Activated CD4-positive, alpha-beta T cell treated with anti-CD3 and anti-CD28 coated beads, Interleukin-2, Interleukin-6, amounts not matched to agents 100 ng/mL and 50 ng/mL, durations not matched to agents 16 hours and 8 hours (primary cell): ENCODE measurements at regions not wholly inside any gene's neighbourhood (a gene's known extent, or its start where the extent isn't known, plus 50 kb on each side); places are given as distances from the start of the nearest gene placed in this dataset.

Source experiments
- DNase-seq: peaks from one replicate; pipeline ENCODE4 v3.0.0-alpha.2; 2020

DNA sequence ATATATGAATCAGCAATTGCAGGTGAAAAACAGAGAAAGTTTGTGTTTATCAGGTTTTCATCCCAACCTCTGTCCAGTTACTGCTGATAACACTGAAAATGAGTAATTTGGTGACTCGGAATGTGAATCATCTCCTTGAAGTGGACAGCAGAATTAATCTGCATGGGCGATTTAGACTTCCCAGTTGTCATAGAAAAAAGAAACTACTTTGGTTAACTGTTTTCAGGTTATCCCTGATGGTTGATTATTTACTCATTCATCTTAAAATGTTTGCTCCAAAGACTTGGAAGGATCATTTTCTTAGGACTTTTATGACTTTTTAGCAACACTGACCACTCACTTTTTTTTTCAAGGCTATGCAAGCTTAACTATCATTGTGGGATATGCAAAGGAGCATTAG lies 504.1 kb upstream of the ANKRD30A start:
- DNase-seq, result no peak

DNA sequence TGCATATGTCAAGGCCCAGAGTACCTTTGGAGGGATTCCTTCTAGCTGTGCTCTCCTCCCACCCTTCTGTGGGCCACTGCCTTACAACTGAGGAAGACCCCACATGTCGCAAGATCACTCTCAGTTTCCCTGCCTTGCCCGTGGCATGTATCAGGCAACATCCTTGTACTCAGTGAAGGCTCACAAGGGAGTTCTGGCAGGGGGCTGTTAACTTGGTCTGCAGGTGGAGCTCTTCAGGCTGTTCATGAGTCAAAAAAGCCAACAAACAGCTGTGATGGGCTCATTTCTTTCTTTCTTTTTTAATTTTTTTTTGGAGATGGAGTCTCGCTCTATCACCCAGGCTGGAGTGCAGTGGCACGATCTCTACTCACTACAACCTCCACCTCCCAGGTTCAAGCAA lies 513.0 kb upstream of the ANKRD30A start:
- DNase-seq, result no peak

DNA sequence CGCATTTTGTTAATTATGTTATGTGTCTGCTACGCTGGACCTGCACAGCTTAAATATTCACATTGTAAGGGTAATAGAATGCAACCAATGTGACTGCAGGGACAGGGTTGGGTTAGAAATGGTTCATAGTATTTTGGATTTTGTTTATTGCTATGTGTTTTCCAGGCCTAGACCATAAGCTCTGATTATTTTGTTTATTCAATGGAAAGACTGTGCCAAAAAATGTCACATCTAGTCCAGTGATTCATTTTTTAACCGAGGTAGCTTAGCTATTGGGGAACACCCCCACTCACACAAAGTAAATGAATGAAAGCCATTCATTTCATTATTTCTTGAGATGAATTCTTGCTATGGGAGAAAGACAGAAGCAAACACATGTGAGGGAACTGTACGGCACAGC lies 516.5 kb upstream of the ANKRD30A start:
- no peak for DNase-seq

DNA sequence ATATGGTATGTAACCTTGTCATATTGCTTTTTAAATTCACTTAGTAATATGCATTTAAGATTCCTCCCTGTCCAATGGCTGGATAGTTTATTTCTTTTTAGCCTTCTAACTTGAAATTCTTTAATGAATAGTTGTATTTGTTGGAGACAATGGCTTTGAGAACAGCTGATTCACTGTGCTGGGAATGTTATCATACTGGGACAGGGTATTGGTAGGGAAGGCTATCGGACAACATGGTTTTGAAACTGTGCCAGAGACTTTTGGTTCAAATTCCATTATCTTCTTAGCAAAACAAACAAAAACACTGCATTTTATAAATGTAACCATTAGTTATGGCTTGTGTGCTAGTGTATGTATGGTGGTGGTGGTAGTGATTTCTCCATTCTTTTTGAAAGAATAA lies 517.1 kb upstream of the ANKRD30A start:
- DNase-seq, result no peak

DNA sequence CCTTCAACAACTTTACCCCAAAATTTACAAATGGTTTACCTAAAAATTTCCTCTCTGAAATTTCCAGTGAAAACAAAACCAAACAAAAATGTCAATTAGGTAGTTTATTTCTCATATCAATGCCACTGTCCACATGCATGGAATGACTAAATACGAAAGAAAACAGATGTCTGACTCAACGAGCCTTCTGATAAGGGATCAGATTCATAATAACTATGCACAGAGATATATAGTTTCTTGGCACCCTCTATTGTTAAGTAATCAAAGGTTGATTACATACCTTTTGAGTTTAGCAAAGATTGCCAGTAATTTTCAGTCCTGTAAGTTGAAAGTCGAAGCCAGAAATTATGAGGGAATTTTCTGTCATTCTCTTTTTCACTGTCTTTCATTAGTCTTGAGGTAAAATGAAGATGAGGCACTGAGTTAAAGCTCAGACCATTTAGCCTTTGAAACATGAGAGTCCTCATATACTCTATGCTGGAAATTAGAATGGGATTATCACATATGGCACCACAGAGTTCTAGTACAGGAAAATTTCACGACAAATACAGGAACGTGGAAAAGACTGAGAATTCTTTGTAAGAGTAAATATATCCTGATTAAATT lies 519.1 kb upstream of the ANKRD30A start:
- no peak for DNase-seq

DNA sequence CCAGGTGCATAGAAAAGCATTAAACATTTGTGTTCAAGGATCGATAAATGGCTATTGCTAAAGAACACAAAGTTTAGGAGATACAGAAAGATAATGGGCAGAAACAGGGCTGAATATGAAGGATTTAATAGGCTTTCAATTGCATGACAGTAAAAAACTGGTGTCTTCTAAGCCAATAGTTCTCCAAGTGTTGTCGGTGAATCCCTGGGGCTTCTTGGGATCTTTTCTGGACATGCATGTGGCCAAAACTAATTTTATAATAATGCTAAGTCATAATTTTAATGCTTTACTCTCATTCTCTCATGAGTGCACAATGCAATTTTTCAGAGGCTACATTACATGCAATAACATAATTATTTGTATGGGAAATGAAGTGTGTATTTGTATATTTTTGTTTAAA lies 521.1 kb upstream of the ANKRD30A start:
- DNase-seq, result no peak

DNA sequence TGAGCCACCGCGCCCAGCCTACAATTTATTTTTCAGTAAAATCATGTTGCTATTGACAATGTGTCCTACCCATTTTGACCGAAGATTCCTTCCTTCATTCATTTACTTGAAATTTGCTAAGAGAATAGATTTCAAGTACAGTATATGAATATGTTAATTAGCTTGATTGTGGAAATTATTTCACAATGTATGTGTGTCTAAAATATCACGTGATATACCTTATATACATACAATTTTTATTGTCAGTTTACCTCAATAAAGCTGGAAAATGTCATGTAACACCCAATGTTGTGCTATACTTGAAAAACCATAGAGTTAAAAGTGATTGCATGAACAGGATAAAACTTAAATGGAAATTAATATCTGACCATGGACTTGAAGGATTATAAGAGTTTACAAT lies 521.7 kb upstream of the ANKRD30A start:
- no peak for DNase-seq

DNA sequence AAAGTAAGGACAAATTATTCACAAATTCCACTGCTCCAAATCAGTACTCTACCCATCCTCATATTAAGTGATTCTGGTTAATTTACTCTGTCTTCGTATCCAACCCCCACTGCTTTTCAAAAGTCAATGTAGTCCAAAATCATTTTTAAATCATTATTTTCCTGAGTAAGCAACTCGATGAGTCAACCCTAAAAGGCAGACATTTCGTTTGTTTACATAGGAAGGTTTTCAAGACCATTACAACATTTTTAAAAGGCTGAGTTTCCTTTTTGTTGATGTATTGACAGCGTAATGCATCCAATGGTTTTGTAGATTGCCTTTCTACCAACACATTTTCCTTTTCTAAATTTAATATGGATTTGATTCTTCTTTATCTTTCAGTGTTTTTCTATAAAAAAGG lies 523.0 kb upstream of the ANKRD30A start:
- no peak for DNase-seq

DNA sequence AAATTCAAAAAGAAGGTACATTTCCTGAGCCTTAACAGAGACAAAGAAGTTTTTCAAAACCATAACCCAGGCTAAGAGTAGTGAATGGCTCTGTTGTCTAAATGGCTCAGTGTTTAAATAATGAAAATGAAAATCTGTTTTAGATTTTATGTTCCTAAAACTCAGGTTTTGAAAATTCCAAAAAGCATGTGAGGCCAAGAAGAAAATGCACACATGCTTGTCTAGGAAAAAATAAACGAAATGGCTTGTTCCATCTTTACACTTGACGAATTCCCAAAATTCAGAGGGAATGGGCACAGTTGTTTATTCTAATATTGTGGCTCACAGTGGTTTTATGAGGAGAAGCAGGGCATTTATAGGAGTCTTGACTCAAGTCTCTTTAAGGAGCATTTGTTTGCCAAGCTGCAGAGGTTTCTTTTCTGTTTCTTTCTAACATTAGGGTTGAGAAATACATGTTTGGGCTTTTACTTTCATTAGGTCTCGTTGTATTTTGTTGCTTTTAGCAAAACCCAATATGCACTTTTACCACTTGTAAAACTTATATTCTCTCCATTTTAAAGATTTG lies 527.6 kb upstream of the ANKRD30A start:
- DNase-seq, result no peak

DNA sequence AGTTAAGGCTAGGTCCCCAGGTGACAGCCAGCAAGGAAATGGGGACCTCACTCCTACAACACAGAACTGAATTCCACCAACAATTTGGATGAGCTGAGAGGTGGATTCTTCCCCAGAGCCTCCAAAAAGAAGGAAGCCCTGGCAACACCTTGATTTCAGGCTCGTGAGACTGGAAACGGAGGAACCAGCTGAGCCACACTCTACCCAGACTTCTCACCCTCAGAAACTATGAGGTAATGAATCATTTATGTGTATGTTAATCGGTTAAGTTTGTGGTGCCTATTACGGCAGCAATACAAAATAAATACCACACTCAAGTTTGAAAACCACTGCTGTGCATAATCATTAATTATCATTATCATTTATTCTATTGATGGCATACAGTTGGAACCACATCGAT lies 532.4 kb upstream of the ANKRD30A start:
- DNase-seq, result no peak

DNA sequence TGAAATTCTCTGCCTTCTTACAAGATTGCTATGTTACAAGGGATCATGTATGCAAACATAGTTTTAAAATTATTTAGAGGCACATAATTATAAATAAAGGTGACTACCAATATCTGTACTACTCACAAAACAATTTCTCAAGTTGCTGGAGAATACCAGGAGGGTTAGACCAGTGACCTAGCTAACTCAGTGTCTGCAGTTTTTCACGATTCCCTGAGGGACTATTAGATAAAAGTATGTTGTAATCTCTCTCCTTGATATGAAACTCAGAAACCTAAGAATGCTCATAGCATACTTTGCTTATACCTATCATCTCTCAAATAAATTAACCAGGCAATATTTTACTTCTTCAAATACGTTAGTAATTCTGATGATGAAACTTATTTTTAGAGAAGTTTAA lies 534.0 kb upstream of the ANKRD30A start:
- DNase-seq, result no peak

DNA sequence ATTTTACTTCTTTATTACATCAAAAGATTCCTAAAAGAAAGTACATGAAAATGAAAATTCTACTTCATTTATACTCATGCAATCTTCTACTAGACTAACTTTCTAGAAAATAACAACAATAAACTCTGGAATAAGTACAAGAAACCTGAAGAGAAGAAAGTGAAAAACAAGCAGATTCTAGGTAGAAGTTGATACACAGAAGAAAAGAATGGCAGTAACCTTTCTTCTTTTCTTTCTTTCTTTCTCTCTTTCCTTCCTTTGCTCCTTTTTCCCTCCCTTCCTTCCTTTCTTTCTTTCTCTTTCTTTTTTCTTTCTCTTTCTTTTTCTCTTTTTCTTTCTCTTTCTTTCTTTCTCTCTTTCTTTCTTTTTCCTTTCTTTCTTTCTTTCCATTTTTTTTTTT lies 541.7 kb upstream of the ANKRD30A start:
- DNase-seq, result no peak

DNA sequence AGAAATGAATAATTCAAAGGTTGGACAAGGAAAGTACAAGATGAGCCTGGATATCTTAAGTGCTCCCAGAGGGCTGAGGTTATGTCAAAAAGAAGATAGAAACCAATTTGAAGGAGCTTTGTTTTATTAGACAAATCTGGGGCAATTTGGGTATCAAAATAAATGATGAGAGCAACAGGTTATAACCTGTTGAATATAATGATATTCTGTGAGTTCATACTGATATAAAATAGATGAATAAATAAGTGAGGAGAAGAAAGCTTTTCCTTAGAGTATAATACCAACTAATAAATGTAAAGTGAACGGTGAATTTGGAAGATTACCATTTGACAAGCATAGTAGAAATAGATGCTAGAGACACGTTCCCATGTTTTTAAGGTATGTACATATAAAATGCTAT lies 544.2 kb upstream of the ANKRD30A start:
- DNase-seq, result no peak

DNA sequence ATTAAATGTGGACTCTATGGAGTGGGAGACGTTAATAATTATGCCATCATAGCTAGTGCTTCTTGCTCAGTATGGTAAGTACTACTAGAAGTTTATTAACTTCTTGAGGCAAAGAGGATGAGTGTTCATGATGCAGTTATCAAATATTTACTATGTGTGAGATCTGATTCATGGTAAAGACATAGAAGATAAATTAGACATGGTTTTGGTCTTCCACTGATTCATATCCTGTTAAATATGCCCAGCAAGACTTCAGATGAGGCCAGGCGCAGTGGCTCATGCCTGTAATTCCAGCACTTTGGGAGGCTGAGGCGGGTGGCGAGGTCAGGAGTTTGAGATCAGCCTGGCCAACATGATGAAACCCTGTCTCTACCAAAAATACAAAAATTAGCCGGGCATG lies 547.1 kb upstream of the ANKRD30A start:
- no peak for DNase-seq

DNA sequence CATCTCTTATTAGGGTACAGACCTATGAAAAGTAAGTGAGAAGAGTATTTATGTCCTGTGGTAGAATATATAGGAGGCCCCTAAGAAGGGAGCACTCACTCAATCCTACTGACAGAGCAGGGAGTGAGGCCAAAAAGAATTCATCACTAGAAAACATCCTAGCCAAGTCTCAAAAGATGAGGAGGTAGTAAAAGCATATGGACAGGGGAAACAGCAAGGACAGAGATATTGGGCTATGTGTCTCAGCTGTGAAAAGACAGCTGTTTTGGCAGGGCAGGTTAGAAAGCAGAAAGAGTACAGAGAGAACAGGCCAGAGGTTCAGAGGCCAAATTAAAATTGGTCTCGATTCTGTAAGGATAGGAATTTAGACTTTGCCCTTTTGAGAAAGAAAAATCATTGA lies 548.3 kb upstream of the ANKRD30A start:
- no peak for DNase-seq

DNA sequence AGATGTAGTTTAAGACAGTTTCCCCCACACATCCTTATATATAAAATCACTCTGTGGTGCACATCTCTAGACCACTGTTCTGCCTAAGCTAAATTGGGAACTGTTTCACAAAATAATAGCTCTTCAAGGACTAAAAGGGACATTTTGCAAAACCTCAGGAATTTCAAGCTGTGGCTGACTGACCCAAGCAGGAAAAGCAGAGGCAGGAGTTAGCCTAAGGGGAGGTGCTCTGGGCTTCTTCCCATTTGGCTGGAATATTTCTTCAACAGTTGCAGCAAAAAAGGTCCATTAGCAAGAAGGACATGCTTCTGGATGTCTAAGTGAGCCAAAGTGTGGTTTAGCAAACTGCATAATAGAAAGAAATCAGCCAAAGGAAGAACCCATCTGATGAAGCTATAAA lies 551.2 kb upstream of the ANKRD30A start:
- no peak for DNase-seq

DNA sequence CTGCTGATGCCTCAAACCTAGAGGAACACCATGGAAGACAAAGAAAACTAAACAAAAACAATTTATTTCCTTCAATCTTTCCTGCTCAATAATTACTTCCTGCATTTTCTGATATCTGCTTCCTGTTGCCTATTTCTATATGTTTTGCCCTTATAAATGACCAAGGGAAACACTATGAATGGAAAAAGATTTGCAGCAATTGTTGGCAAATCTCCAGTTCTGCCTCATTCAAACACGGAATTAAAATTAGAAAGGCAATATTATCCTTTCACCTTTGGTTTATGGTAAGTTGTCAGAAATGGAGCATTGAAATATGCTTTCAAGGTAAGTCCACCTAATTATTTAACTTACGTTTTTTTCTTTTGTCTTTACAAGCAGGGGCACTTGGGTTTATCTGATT lies 552.2 kb upstream of the ANKRD30A start:
- no peak for DNase-seq

DNA sequence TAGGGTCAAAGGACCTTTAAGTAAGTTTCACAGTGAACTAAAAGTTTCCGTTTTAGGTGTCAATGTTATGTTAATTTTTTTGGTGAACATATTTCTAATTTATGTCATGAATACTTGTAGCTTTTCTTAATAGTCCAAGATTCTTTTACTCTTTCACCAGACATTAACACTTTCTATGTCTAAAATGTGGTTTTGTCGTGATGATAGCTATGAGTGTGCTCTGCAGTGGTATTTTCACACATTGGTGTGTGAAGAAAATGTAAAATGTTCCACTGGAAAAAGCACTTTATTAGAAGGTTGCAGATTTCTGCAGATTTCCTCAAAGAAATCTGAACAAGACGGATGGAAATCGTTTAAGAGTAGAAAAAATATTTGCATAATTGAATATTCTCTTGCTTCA lies 561.0 kb upstream of the ANKRD30A start:
- no peak for DNase-seq

DNA sequence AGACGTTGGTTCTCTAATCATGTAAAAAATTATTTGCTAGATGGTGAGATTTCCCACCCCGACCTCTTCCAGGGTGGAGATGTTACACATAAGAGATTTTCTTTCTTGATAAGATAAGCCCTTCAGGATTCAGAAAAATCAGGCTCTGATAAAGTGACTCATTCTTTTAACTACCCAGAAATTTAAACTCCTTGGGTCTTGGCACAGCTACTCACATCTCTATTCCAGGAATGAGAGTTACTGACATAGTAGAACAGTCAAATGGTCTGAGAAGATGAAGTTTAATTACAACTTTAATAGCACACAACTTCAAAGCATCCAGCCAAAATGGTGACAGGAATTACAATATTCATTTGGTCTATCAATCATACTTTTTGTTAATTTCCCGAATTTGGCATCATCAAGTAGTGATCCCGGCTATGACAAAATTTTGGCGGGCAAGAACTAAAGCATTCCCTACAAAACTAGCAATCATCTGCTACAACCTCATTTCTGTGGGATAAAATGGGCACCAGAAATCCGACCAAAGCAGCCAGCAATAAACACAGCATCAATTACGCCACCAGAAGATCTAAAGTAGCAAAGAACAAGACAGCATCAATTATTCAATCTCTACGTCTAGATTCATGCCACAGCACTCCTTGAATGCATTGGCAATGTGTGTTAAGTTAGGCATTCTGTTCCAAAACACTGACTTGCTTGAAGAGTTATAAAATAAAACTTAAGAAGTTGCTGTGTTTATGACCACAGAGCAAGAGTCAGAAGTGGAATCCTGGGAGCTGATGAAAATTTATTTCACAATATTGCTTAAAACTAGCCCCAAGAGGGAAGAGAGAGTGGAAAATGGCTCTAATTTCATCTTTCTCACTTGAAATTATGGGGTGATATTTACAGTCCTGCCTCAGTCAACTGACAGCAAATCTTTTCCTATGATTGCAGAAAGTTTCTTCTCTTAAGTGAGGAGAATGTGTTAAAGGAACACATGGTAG lies 565.7 kb upstream of the ANKRD30A start:
- no peak for DNase-seq

DNA sequence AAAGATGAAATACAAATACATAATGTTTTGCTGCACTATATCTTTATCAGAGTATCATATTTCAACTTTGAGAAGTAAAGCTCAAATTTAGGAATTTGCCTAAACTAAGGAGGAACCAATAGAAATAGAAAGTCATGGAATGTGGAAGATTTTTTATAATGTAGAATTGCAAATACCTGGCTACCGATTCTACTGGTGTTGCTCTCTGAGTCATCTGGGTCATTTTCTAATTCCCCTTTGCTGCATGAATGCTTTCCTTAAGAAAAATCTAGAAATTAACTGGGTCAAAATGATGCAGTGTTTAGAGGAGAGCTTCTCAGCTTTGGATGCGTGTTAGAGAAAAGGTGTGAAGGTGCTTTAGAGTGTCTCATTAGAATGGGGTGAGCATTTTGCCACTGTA lies 568.9 kb upstream of the ANKRD30A start:
- DNase-seq, result no peak

DNA sequence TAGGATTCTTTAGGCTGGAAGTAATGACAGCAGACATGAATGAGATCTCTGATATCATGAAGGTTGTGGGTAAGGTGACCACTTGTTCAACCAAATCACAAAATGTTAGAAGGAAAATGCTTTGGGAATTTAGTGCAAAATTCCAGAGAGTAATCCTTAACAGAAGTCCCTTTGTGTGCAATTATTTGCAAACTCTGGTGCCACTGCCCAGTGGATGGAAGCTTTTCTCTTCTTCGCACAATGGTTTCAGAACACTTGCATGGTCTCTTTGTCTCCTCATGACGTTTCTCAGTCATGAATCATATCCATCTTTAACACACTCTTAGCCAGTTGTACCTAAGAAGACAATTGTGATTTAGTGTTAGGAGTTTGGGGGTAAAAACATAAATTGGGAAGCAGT lies 570.4 kb upstream of the ANKRD30A start:
- no peak for DNase-seq

DNA sequence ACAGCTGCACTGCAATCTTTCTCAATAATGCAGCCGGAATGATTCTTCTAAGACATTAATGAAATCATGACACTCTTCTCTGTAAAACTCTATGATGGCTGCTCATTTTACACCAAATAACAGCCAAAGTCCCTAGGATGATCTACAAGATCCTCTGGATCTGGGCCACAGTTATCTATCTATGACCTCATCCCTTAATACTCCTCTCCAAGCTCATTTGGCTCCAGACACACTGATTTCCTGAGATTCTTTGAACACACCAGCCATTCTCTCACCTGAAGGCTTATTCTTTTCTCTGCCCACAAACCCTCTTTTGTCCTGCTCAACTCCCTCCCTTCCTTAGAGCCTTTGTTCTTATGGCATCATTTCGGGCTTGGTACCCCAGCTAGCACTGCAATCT lies 577.4 kb upstream of the ANKRD30A start:
- no peak for DNase-seq

DNA sequence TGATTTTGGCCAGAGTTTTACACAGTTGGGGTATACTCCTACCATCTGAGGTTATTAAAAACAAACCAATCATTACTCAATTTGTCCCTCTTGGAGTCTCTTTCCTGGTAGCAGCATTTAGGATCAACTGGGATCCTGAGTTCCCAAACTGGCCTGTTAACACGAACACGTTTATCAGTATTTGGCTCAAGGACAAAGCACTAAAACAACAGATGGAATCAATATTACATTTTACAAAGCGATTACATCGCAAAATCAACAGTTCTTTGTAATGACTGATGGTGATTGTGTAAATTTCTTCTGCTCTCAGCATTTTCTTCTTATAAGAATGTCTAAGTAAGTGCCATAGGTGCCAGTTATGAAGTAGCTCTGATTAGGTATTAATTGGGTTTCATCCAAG lies 582.9 kb upstream of the ANKRD30A start:
- no peak for DNase-seq

DNA sequence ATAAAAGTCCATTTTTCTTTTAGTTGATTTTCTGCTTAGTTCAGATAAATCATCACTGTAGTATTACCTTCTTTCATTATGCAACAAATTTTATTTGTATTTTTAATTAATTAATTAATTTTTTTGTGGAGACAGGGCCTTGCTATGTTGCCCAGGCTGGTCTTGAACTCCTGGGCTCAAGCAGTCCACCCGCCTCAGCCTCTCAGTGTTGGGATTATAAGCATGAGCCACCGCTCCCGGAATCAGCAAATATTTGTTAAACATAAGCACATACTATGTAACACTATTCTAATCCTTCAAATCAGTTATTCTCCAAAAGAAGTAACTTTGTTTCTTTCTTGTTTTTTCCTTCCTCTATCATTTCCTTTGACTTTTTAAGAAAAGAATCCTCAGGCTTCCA lies 584.8 kb upstream of the ANKRD30A start:
- DNase-seq, result no peak
